ENCODE measurements at regions not wholly inside any gene's neighbourhood (a gene's known extent, or its start where the extent isn't known, plus 50 kb on each side); places are given as distances from the start of the nearest gene placed in this dataset.
A peak's percentile ranks its signal among the peaks of the same experiment; 100 is the strongest.

DNA sequence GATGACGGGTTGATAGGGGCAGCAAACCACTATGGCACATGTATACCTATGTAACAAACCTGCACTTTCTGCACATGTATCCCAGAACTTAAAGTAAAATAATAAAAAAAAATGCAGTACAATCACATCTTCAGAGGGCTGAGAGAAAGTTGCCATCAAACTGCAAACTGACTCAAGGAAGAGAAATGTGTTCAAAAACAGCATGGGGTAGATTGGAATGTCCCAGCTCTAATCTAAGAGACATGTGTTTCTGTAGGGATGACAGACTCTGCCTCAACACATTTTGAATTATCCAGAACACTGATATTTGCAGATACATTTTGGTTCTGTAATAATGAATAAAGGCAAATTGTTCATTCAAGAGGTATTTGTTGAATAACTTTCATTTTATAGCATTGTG lies 171.2 kb upstream of the RUNX1 start:
- H3K9me3 ChIP-seq, result peaks cover 0 to 5% (median 0%) of the 10 kb centered on the region in 11 donors
- no peaks in the 10 kb centered on the region for H3K27me3 ChIP-seq
- TF ChIP-seq CTCF (IDR thresholded peaks at IDR 0.05), result no peak
- H3K27ac ChIP-seq, result no peak overlapping the region
- no peak overlapping the region for H3K4me3 ChIP-seq
- intact Hi-C loops (cut with DNase I), result no loop called here
- H3K4me1 ChIP-seq, result peaks cover 0 to 27% (median 16%) of the 10 kb centered on the region in 9 donors
- 95 to 96% methylated on average over 1 of the region's 1 CpG for WGBS, 2 donors
- no peak for DNase-seq
- no peaks in the 10 kb centered on the region for H3K36me3 ChIP-seq
- ATAC-seq, result no peak

GRCh38 chr21:35219719-35220118 lies 170.6 kb upstream of the RUNX1 start:
- Histone ChIP-seq H3K9me3 (peaks cover 0 to 5% (median 0%) of the 10 kb centered on the region in 11 donors), H3K4me3 (no peak overlapping the region), H3K36me3 (no peaks in the 10 kb centered on the region), H3K27me3 (no peaks in the 10 kb centered on the region), H3K27ac (no peak overlapping the region), H3K4me1 (peaks cover 0 to 27% (median 16%) of the 10 kb centered on the region in 9 donors)
- intact Hi-C loops (cut with DNase I), result no loop called here
- no peak for TF ChIP-seq CTCF (IDR thresholded peaks at IDR 0.05)
- ATAC-seq, result no peak
- WGBS, 2 donors, result 89 to 92% methylated on average over 2 of the region's 2 CpGs
- no peak for DNase-seq

GRCh38 chr21:35219291-35219690 lies 170.2 kb upstream of the RUNX1 start:
- intact Hi-C loops (cut with DNase I), result no loop called here
- Histone ChIP-seq H3K27ac (no peak overlapping the region), H3K27me3 (no peaks in the 10 kb centered on the region), H3K9me3 (peaks cover 0 to 5% (median 0%) of the 10 kb centered on the region in 11 donors), H3K36me3 (no peaks in the 10 kb centered on the region), H3K4me1 (peaks cover 0 to 27% (median 16%) of the 10 kb centered on the region in 9 donors), H3K4me3 (no peak overlapping the region)
- DNase-seq (no peak), ATAC-seq (no peak)
- 83 to 87% methylated on average over 2 of the region's 2 CpGs for WGBS, 2 donors
- TF ChIP-seq CTCF (IDR thresholded peaks at IDR 0.05), result no peak

GRCh38 chr21:35217504-35218060 lies 168.5 kb upstream of the RUNX1 start:
- 77 to 78% methylated on average over 1 of the region's 1 CpG for WGBS, 2 donors
- intact Hi-C loops (cut with DNase I), result no loop called here
- H3K27ac ChIP-seq, result no peak overlapping the region
- no peak for TF ChIP-seq CTCF (IDR thresholded peaks at IDR 0.05)
- H3K27me3 ChIP-seq, result no peaks in the 10 kb centered on the region
- H3K36me3 ChIP-seq, result no peaks in the 10 kb centered on the region
- H3K4me3 ChIP-seq, result no peak overlapping the region
- no peak for DNase-seq
- H3K9me3 ChIP-seq, result peaks cover 0 to 5% (median 0%) of the 10 kb centered on the region in 11 donors
- H3K4me1 ChIP-seq, result peaks cover 0 to 13% (median 6%) of the 10 kb centered on the region in 9 donors
- peak in 3 of 8 donors; percentile 47 to 54 (median 51) for ATAC-seq

Measured in heart right ventricle (tissue), 16 donors.